GM21447 (cell line): ENCODE measurements at regions not wholly inside any gene's neighbourhood (a gene's known extent, or its start where the extent isn't known, plus 50 kb on each side); places are given as distances from the start of the nearest gene placed in this dataset.
"Not testable (repeated sequence)": the region's sequence is repeated elsewhere in the genome, so short reads cannot be mapped to it uniquely, and the experiment has no call there.

Experiments used
- ATAC-seq: cut with Tn5 transposase; IDR thresholded peaks from one replicate; pipeline ENCODE4 v1.9.1; 2021; ENCODE audit not compliant: unreplicated experiment

DNA sequence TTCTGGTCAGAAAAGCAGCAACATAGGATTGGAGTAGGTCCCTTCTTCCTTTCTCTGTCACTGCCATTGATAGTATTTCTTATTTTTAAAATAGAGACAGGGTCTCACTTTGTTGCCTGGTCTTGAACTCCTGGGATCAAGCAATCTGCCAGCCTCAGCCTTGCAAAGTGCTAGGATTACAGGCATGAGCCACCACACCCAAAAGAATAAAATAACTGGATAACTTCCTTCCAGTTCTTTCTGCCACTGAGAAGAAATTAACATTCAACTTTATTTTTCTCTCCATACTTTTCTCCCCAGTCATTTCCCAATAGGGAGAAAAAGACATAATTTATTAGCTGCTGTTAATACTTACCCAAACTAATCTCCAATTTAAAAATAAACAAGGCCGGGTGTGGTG is 91.9 kb upstream of the MED13 start:
- no peak for ATAC-seq

DNA sequence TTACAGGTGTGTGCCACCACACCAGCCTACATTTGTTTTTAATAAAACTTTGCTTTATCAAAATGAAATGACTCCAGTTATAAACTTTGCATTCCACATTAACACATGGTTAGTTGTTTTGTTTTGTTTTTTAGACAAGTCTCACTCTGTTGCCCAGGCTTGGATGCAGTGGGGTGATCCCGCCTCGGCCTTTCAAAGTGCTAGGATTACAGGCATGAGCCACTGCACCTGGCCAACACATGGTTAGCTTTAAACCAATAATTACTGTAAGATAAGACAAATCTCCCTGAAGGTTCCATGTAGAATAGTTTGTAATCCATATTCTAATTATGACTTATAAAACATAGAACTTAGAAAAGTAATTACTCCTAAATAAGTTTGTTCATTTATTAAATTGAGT is 89.8 kb upstream of the MED13 start:
- ATAC-seq: no peak

- ATAC-seq: no peak
Measured at GRCh38 chr17:62150471-62150870, 85.4 kb upstream of the MED13 start.

DNA sequence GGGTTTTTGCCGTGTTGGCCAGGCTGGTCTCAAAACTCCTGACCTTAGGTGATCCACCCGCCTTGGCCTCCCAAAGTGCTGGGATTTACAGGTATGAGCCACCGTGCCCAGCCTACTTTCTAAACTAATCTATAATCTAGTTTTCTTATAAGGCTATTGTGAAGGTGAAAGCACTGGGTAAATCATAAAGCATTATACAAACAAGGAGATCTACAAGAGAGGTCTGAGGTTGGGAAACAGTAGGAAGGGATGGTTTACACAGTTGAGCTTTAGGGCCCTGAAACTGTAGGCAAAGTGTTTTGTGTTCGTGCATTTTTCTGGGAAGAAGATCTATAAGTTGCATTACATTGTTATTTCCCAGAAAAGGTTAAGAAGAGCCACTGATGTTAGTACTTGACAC is 84.9 kb upstream of the MED13 start:
- no peak for ATAC-seq

- ATAC-seq: no peak
Measured at GRCh38 chr17:62147284-62147683, 82.2 kb upstream of the MED13 start.

DNA sequence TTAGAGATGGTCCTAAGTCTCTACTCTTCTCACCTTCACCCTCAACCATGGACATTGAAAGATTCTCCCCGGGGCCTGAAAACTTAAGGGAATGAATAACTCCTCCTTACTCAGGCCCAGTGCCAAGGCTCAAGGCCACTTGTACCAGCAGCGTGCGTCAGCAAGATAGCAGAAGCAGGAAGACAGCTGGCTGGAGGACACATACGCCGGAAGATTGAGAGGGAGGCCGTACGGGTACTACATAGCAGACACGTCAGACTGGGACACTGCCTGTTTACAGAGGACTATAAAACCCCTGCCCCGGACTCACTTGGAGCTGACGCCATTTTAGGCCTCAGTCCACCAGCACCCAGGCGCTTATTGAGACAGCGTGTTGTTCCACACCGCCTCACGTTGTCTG is 75.8 kb upstream of the MED13 start:
- no peak for ATAC-seq

DNA sequence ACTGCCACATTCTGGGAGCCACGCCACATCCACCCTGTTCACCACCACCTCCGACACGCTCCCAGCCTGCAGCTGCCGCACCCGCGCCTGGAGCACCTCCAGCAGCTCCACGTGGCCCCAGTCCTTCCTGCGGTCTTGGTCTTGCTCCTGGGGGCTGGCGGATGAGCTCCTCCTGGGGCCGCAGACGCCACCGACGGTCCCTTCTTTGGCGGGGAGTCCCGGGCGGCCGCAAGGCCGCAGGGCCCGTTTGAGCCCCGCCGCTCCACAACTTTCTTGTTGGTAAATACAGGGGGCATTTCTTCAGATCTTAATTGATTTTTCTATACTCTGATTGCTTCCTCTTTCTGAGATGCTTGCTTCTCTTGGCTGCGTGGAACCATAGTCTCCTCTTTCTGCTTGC is 75.3 kb upstream of the MED13 start:
- no peak for ATAC-seq

DNA sequence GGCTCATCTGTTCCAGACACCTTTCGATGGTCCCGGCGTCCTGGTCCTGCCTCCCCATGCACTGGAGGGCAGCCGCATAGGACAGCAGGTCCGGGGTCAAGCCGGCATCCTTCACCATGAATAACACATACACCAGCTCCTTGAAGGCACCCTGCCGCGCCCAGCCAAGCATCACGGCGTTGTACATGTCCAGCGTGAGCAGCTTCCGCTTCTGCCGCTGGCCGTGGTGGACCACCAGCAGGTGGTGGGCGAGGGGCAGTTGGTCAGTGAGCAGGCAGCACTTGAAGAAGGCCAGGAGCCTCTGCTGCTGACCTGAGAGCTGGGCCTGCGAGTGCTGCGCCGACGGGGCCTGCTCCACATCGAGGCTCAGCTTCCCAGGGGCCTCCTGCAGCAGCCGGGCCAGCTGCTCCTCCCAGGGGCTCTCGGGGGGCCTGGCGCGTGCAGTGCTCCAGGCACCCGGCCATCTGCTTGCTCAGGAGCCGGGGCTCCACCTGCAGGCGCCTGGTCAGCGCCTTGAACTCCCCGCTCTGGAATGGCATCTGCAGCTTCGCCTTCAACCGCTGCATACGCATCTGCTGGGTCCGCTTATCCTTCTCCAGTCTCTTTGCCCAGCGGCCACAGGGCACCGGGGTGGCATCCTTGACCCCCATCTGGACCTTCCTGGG is 74.7 kb upstream of the MED13 start:
- not testable (repeated sequence) for ATAC-seq

- no peak for ATAC-seq
Measured at GRCh38 chr17:62139141-62139540, 74.1 kb upstream of the MED13 start.

DNA sequence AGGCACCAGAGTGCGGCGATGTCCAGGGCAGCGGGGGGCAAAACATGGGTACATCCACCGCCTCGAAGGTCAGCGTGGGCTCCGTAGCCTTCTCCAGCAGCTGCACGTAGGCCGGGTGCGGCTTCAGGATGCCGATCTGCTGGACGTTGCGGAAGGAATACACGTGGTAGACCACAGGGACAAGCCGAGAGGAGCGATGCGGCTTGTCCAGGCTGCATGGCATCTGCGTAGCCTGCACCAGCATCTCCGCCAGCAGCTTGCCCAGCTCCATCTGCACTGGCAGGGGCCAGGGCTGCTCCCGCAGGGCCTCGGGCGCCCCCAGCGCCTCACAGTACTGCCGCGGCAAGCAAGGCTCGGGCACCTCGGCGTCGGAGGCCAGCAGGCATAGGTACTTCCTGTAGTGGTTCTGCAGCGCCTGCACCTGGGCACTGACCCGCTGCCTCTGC is 73.6 kb upstream of the MED13 start:
- ATAC-seq: not testable (repeated sequence)

GRCh38 chr17:62137734-62138624 is 72.9 kb upstream of the MED13 start:
- ATAC-seq: not testable (repeated sequence)

- not testable (repeated sequence) for ATAC-seq
Measured at GRCh38 chr17:62137013-62137733, 72.1 kb upstream of the MED13 start.

DNA sequence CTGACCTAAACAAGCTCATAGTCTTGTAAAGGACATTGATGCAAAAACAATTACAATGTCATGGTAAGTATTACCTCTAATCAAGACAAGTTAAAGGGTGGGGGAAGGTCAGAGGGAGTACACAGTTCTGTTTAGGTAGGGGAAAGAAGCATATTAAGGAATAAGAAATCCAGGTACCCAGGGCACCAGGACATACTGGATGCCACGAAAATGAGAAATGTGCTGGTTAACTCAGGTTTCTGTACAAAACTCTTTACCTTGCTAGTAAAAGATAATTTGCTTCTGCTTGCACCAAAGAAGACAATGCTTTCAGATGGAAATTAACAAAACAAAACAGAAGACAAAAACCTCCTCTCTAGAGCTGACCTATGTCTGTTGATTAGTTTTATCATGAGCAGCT is 70.7 kb upstream of the MED13 start:
- ATAC-seq: no peak

DNA sequence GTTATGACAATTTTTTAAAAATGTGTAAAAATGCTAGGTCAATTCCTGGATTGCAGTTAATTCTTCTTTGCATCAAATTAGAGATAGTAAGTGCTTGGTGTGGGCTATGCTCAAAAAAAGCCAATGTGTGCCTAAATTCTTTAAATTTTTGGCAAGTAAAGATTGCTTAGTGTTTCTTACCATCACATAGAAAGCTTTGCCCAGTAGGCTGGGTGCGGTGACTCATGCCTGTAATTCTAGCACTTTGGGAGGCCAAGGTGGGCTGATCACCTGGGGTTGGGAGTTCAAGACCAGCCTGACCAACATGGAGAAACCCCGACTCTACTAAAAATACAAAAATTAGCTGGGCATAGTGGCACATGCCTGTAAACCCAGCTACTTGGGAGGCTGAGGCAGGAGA is 70.0 kb upstream of the MED13 start:
- ATAC-seq: not testable (repeated sequence)

GRCh38 chr17:62134397-62134796 is 69.3 kb upstream of the MED13 start:
- ATAC-seq: no peak

GRCh38 chr17:62131271-62131670 is 66.2 kb upstream of the MED13 start:
- ATAC-seq: not testable (repeated sequence)

- ATAC-seq: no peak
Measured at GRCh38 chr17:62130739-62131138, 65.7 kb upstream of the MED13 start.

DNA sequence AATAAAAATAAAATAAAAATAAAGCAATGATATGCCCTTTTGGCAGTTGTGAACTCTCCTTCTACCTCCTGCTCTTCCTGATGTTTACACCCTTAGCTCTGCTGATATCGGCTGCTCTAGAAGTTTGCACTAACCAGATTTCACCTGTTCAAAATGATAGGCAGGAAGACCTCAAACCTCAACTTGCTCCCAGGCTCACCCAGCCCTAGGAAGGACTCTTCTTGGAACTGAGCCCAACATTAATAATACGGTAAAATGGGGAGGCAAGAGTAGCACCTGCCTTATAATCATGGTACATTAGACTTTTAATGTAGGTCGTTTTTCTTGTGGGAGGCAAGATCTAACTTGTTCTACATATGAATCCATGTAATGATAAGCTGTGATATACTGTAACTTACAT is 61.2 kb upstream of the MED13 start:
- ATAC-seq: no peak

- no peak for ATAC-seq
Measured at GRCh38 chr17:62125307-62125706, 60.2 kb upstream of the MED13 start.

DNA sequence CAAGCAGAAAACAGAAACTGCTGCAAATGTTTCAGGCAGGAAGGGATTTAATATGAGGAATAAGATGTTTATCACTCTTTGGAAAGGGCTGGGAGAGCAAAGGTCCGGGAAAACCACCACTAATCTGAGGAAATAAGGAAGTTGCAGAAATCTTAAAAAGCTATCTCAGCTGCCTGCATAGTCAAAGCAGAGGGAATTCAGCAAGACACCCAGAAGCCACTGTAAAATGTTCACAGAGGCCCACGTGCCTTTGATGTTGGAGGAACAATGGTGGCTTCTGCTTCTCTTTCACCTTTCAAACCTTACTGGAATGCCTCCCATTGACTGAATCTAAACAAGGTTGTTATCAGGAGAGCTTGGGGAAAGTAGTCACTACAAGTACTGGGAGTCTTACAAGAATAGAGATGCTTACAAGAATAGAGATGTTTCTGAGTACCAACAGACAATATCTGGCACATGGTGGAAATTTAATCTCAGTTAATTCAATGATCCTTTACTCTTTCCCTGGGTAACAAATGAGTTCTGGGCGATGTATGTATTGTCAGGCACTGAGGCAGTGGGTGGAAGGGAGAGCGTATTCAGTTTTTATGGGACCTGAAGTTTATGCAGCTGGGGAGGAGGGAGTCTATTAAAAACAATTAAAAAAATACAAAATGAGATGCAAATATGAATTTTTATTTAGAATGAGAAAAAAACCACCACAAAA is 56.1 kb upstream of the MED13 start:
- ATAC-seq: no peak

GRCh38 chr17:62119373-62119772 is 54.3 kb upstream of the MED13 start:
- ATAC-seq: peak; percentile 69
